Effector memory CD8-positive, alpha-beta T cell (primary cell): ENCODE measurements at regions not wholly inside any gene's neighbourhood (a gene's known extent, or its start where the extent isn't known, plus 50 kb on each side); places are given as distances from the start of the nearest gene placed in this dataset.

Experiments
- ATAC-seq: fragments of 150-1000 bp; cut with Tn5 transposase; replicated peaks from 2 replicates; pipeline ENCODE4 v1.10.0; 2021; ENCODE audit warnings: mild to moderate bottlenecking, moderate library complexity
- DNase-seq, 3 experiments: peaks; one replicate each; pipeline ENCODE4 v3.0.0; 2021
- H3K27ac Mint-ChIP-seq, 2 donors: one replicate each; pipeline ENCODE4 v1.8.0; 2022; ENCODE audit warnings: mild to moderate bottlenecking in 2 of 2, mixed read lengths in 2 of 2, moderate library complexity in 2 of 2
- H3K27me3 Mint-ChIP-seq, 2 donors: one replicate each; pipeline ENCODE4 v1.8.0; 2022; ENCODE audit warnings: mixed read lengths in 2 of 2
- H3K36me3 Mint-ChIP-seq: one replicate; pipeline ENCODE4 v1.8.0; 2022; ENCODE audit warnings: mild to moderate bottlenecking, moderate library complexity, mixed read lengths; ENCODE audit not compliant: insufficient read depth
- H3K4me1 Mint-ChIP-seq, 2 donors: one replicate each; pipeline ENCODE4 v1.8.0; 2022; ENCODE audit warnings: low read depth in 2 of 2, mixed read lengths in 2 of 2
- H3K4me3 Mint-ChIP-seq, 2 donors: one replicate each; pipeline ENCODE4 v1.8.0; 2022; ENCODE audit warnings: mild to moderate bottlenecking in 2 of 2, mixed read lengths in 2 of 2, moderate library complexity in 2 of 2
- H3K9me3 Mint-ChIP-seq, 2 donors: one replicate each; pipeline ENCODE4 v1.8.0; 2022; ENCODE audit warnings: mixed read lengths in 2 of 2

GRCh38 chr22:34847072-34847471, 218.9 kb upstream of the ISX start:
- Mint-ChIP-seq H3K36me3 (no peaks in the 10 kb centered on the region), H3K9me3 (peaks cover 0 to 2% of the 10 kb centered on the region in 2 donors), H3K4me1 (no peaks in the 10 kb centered on the region), H3K27ac (no peak overlapping the region), H3K27me3 (peaks cover 0 to 18% of the 10 kb centered on the region in 2 donors), H3K4me3 (no peak overlapping the region)
- ATAC-seq (no peak), DNase-seq (no peak)

GRCh38 chr22:34849965-34850364, 216.0 kb upstream of the ISX start:
- no peak for ATAC-seq
- Mint-ChIP-seq H3K9me3 (no peaks in the 10 kb centered on the region), H3K36me3 (no peaks in the 10 kb centered on the region), H3K4me1 (no peaks in the 10 kb centered on the region), H3K27me3 (peaks cover 0 to 7% of the 10 kb centered on the region in 2 donors), H3K4me3 (no peak overlapping the region), H3K27ac (no peak overlapping the region)
- DNase-seq, result no peak

- no peaks in the 10 kb centered on the region for H3K4me1 Mint-ChIP-seq
- no peaks in the 10 kb centered on the region for H3K36me3 Mint-ChIP-seq
- H3K27me3 Mint-ChIP-seq, result peaks cover 0 to 7% of the 10 kb centered on the region in 2 donors
- H3K27ac Mint-ChIP-seq, result no peak overlapping the region
- ATAC-seq (no peak), DNase-seq (no peak)
- no peaks in the 10 kb centered on the region for H3K9me3 Mint-ChIP-seq
- no peak overlapping the region for H3K4me3 Mint-ChIP-seq
Measured at GRCh38 chr22:34851918-34852662, 213.9 kb upstream of the ISX start.

GRCh38 chr22:34855471-34855870, 210.5 kb upstream of the ISX start:
- DNase-seq (no peak), ATAC-seq (no peak)
- H3K9me3 Mint-ChIP-seq, result no peaks in the 10 kb centered on the region
- no peaks in the 10 kb centered on the region for H3K27me3 Mint-ChIP-seq
- H3K4me3 Mint-ChIP-seq, result no peak overlapping the region
- no peaks in the 10 kb centered on the region for H3K36me3 Mint-ChIP-seq
- no peak overlapping the region for H3K27ac Mint-ChIP-seq
- H3K4me1 Mint-ChIP-seq, result no peaks in the 10 kb centered on the region

- Mint-ChIP-seq H3K9me3 (peaks cover 3 to 7% of the 10 kb centered on the region in 2 donors), H3K27me3 (peaks cover 0 to 13% of the 10 kb centered on the region in 2 donors), H3K36me3 (no peaks in the 10 kb centered on the region), H3K4me1 (no peaks in the 10 kb centered on the region), H3K4me3 (no peak overlapping the region), H3K27ac (no peak overlapping the region)
- no peak for ATAC-seq
- DNase-seq, result no peak
Measured at GRCh38 chr22:34858066-34858465, 207.9 kb upstream of the ISX start.

GRCh38 chr22:34861787-34862186, 204.2 kb upstream of the ISX start:
- Mint-ChIP-seq H3K4me1 (no peaks in the 10 kb centered on the region), H3K4me3 (no peak overlapping the region), H3K27me3 (peaks cover 0 to 13% of the 10 kb centered on the region in 2 donors), H3K27ac (no peak overlapping the region), H3K9me3 (peaks cover 3 to 7% of the 10 kb centered on the region in 2 donors), H3K36me3 (no peaks in the 10 kb centered on the region)
- DNase-seq (no peak), ATAC-seq (no peak)

- peaks cover 7% of the 10 kb centered on the region in 2 donors for H3K4me1 Mint-ChIP-seq
- peaks cover 3 to 7% of the 10 kb centered on the region in 2 donors for H3K9me3 Mint-ChIP-seq
- ATAC-seq, result no peak
- no peaks in the 10 kb centered on the region for H3K36me3 Mint-ChIP-seq
- H3K27me3 Mint-ChIP-seq, result peaks cover 0 to 18% of the 10 kb centered on the region in 2 donors
- DNase-seq, result no peak
- H3K4me3 Mint-ChIP-seq, result no peak overlapping the region
- H3K27ac Mint-ChIP-seq, result no peak overlapping the region
Measured at GRCh38 chr22:34866081-34866480, 199.9 kb upstream of the ISX start.

GRCh38 chr22:34866495-34867131, 199.3 kb upstream of the ISX start:
- H3K9me3 Mint-ChIP-seq, result peaks cover 0 to 1% of the 10 kb centered on the region in 2 donors
- no peak overlapping the region for H3K4me3 Mint-ChIP-seq
- DNase-seq (no peak), ATAC-seq (no peak)
- peaks cover 7% of the 10 kb centered on the region in 2 donors for H3K4me1 Mint-ChIP-seq
- H3K27me3 Mint-ChIP-seq, result peaks cover 0 to 13% of the 10 kb centered on the region in 2 donors
- H3K36me3 Mint-ChIP-seq, result no peaks in the 10 kb centered on the region
- H3K27ac Mint-ChIP-seq, result no peak overlapping the region

- peaks cover 4 to 16% of the 10 kb centered on the region in 2 donors for H3K27me3 Mint-ChIP-seq
- no peak overlapping the region for H3K27ac Mint-ChIP-seq
- DNase-seq, result no peak
- no peaks in the 10 kb centered on the region for H3K36me3 Mint-ChIP-seq
- no peaks in the 10 kb centered on the region for H3K4me1 Mint-ChIP-seq
- no peak for ATAC-seq
- no peak overlapping the region for H3K4me3 Mint-ChIP-seq
- peaks cover 0 to 8% of the 10 kb centered on the region in 2 donors for H3K9me3 Mint-ChIP-seq
Measured at GRCh38 chr22:34877506-34877905, 188.5 kb upstream of the ISX start.

- Mint-ChIP-seq H3K4me1 (no peaks in the 10 kb centered on the region), H3K27me3 (peaks cover 4 to 9% of the 10 kb centered on the region in 2 donors), H3K36me3 (no peaks in the 10 kb centered on the region), H3K4me3 (no peak overlapping the region), H3K27ac (no peak overlapping the region), H3K9me3 (peaks cover 0 to 3% of the 10 kb centered on the region in 2 donors)
- DNase-seq, result no peak
- no peak for ATAC-seq
Measured at GRCh38 chr22:34878171-34878570, 187.8 kb upstream of the ISX start.

GRCh38 chr22:34879001-34879400, 187.0 kb upstream of the ISX start:
- Mint-ChIP-seq H3K36me3 (no peaks in the 10 kb centered on the region), H3K9me3 (no peaks in the 10 kb centered on the region), H3K4me1 (no peaks in the 10 kb centered on the region), H3K27me3 (peaks cover 4 to 7% of the 10 kb centered on the region in 2 donors), H3K4me3 (no peak overlapping the region), H3K27ac (no peak overlapping the region)
- ATAC-seq (no peak), DNase-seq (no peak)

GRCh38 chr22:34880662-34881061, 185.3 kb upstream of the ISX start:
- Mint-ChIP-seq H3K4me1 (no peaks in the 10 kb centered on the region), H3K27ac (no peak overlapping the region), H3K27me3 (peaks cover 0 to 10% of the 10 kb centered on the region in 2 donors), H3K36me3 (no peaks in the 10 kb centered on the region), H3K9me3 (no peaks in the 10 kb centered on the region), H3K4me3 (no peak overlapping the region)
- no peak for DNase-seq
- ATAC-seq, result no peak

- H3K4me3 Mint-ChIP-seq, result no peak overlapping the region
- no peaks in the 10 kb centered on the region for H3K9me3 Mint-ChIP-seq
- DNase-seq, result no peak
- no peak overlapping the region for H3K27ac Mint-ChIP-seq
- no peak for ATAC-seq
- H3K4me1 Mint-ChIP-seq, result no peaks in the 10 kb centered on the region
- H3K27me3 Mint-ChIP-seq, result peaks cover 0 to 10% of the 10 kb centered on the region in 2 donors
- H3K36me3 Mint-ChIP-seq, result no peaks in the 10 kb centered on the region
Measured at GRCh38 chr22:34881453-34881852, 184.5 kb upstream of the ISX start.

GRCh38 chr22:34885852-34886251, 180.1 kb upstream of the ISX start:
- no peak for ATAC-seq
- no peaks in the 10 kb centered on the region for H3K4me1 Mint-ChIP-seq
- peaks cover 0 to 11% of the 10 kb centered on the region in 2 donors for H3K27me3 Mint-ChIP-seq
- H3K4me3 Mint-ChIP-seq, result no peak overlapping the region
- H3K36me3 Mint-ChIP-seq, result no peaks in the 10 kb centered on the region
- no peak overlapping the region for H3K27ac Mint-ChIP-seq
- no peak for DNase-seq
- peaks cover 0 to 5% of the 10 kb centered on the region in 2 donors for H3K9me3 Mint-ChIP-seq
